Heart left ventricle (tissue), 13 donors: ENCODE measurements at regions not wholly inside any gene's neighbourhood (a gene's known extent, or its start where the extent isn't known, plus 50 kb on each side); places are given as distances from the start of the nearest gene placed in this dataset.

Source experiments
- POLR2A ChIP-seq, 2 donors: fragments of 450-650 bp; IDR thresholded peaks; one replicate each; pipeline ENCODE4 v1.6.1; 2017; ENCODE audit warnings: antibody characterized with exemption in 2 of 2, mild to moderate bottlenecking in 2 of 2, moderate library complexity in 2 of 2
- TF ChIP-seq, protein P1 (sequence below), 12 donors: fragments of 200-600 bp; sonication (generic) in 4 of 12; IDR thresholded peaks; one replicate each; pipeline versions ENCODE4 v1.5.0 to v1.8.0; 2018 to 2022; ENCODE audit warnings: antibody characterized with exemption in 12 of 12, mild to moderate bottlenecking in 5 of 12
- donor health status: ischemic (EF 13 %, LVEDD 7.1; RV severe dilation, severe dysfunction).
- donor health status: DM: no; HTN: yes; CAD: no.
- donor health status: DM: no; HTN: no; CAD: no.
- donor health status: ischemic (EF 25% LVEDD 6.9; RV normal size, moderate dysfunction).
- donor health status: ischemic (EF 25% LVEDD 5.7; RV mildly dilated, moderate dysfunction).
- donor health status: ischemic (EF 35%, LVEDD 5.7; RV mildly dilated, moderate dysfunction).
- donor health status: nonischemic (EF 11% LVEDD 7.7; RV severe dilation, severe dysfunction).
- donor health status: DM: yes; HTN: yes; CAD: no.
- donor health status: PGD.
- donor health status: ischemic (EF 29% LVEDD 5.4; RV normal size, mild dysfunction).
- donor health status: nonischemic (EF 23%, LVEDD 6.1; RV moderate dilation, normal function).

DNA sequence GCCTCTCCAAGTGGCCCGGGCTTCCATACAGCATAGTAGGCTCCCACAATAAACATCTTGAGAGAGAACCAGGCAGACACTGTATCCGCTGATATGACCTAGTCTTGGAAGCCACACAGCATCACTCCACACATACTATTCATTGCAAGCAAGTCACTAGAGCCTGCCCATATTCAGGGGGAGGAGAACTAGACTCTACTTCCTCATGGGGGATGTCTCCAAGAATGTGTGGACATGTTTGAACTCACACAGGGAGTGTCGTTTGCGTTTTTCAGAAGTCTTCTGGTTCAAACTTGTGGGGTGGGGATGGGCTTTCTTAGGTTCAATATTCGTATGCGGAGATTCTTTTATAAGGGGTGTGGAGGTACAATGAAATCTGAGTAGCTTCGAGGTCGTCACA lies 232.6 kb upstream of the HABP2 start:
- TF ChIP-seq, protein P1, sequence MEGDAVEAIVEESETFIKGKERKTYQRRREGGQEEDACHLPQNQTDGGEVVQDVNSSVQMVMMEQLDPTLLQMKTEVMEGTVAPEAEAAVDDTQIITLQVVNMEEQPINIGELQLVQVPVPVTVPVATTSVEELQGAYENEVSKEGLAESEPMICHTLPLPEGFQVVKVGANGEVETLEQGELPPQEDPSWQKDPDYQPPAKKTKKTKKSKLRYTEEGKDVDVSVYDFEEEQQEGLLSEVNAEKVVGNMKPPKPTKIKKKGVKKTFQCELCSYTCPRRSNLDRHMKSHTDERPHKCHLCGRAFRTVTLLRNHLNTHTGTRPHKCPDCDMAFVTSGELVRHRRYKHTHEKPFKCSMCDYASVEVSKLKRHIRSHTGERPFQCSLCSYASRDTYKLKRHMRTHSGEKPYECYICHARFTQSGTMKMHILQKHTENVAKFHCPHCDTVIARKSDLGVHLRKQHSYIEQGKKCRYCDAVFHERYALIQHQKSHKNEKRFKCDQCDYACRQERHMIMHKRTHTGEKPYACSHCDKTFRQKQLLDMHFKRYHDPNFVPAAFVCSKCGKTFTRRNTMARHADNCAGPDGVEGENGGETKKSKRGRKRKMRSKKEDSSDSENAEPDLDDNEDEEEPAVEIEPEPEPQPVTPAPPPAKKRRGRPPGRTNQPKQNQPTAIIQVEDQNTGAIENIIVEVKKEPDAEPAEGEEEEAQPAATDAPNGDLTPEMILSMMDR (IDR thresholded peaks at IDR 0.05): no peak
- no peak for TF ChIP-seq POLR2A (IDR thresholded peaks at IDR 0.05)
